HG02973 (cell line): ENCODE measurements at regions not wholly inside any gene's neighbourhood (a gene's known extent, or its start where the extent isn't known, plus 50 kb on each side); places are given as distances from the start of the nearest gene placed in this dataset.
"Not testable (repeated sequence)": the region's sequence is repeated elsewhere in the genome, so short reads cannot be mapped to it uniquely, and the experiment has no call there.

Source experiments
- ATAC-seq: cut with Tn5 transposase; IDR thresholded peaks from one replicate; pipeline ENCODE4 v1.9.1; 2021; ENCODE audit warnings: moderate library complexity; ENCODE audit not compliant: unreplicated experiment

GRCh38 chr9:29422438-29422837 lies 1849.2 kb upstream of the C9orf72 start:
- ATAC-seq: no peak

GRCh38 chr9:29432191-29432590 lies 1858.9 kb upstream of the C9orf72 start:
- ATAC-seq: no peak

GRCh38 chr9:29432656-29433055 lies 1859.4 kb upstream of the C9orf72 start:
- not testable (repeated sequence) for ATAC-seq

- no peak for ATAC-seq
Measured at GRCh38 chr9:29435368-29435767, 1862.1 kb upstream of the C9orf72 start.

- no peak for ATAC-seq
Measured at GRCh38 chr9:29437526-29437925, 1864.2 kb upstream of the C9orf72 start.

GRCh38 chr9:29439961-29440360 lies 1866.7 kb upstream of the C9orf72 start:
- ATAC-seq: no peak

- ATAC-seq: no peak
Measured at GRCh38 chr9:29440449-29440848, 1867.2 kb upstream of the C9orf72 start.

- ATAC-seq: no peak
Measured at GRCh38 chr9:29445751-29446150, 1872.5 kb upstream of the C9orf72 start.

- ATAC-seq: no peak
Measured at GRCh38 chr9:29449306-29449705, 1876.0 kb upstream of the C9orf72 start.

- ATAC-seq: not testable (repeated sequence)
Measured at GRCh38 chr9:29450343-29450875, 1877.1 kb upstream of the C9orf72 start.

GRCh38 chr9:29456940-29457339 lies 1883.7 kb upstream of the C9orf72 start:
- ATAC-seq: no peak

GRCh38 chr9:29475471-29475870 lies 1902.2 kb upstream of the C9orf72 start:
- no peak for ATAC-seq

- ATAC-seq: no peak
Measured at GRCh38 chr9:29511680-29512079, 1938.4 kb upstream of the C9orf72 start.

- no peak for ATAC-seq
Measured at GRCh38 chr9:29514336-29514735, 1941.1 kb upstream of the C9orf72 start.

- ATAC-seq: no peak
Measured at GRCh38 chr9:29514862-29515261, 1941.6 kb upstream of the C9orf72 start.

- ATAC-seq: no peak
Measured at GRCh38 chr9:29548436-29548835, 1975.2 kb upstream of the C9orf72 start.

- ATAC-seq: no peak
Measured at GRCh38 chr9:29555502-29555901, 1982.2 kb upstream of the C9orf72 start.

- ATAC-seq: no peak
Measured at GRCh38 chr9:29556317-29556716, 1983.0 kb upstream of the C9orf72 start.

- ATAC-seq: no peak
Measured at GRCh38 chr9:29556746-29557145, 1983.5 kb upstream of the C9orf72 start.

- ATAC-seq: no peak
Measured at GRCh38 chr9:29564564-29564963, 1991.3 kb upstream of the C9orf72 start.

GRCh38 chr9:29575219-29575618 lies 2001.9 kb upstream of the C9orf72 start:
- ATAC-seq: no peak

GRCh38 chr9:29588361-29588760 lies 2015.1 kb upstream of the C9orf72 start:
- no peak for ATAC-seq

- ATAC-seq: no peak
Measured at GRCh38 chr9:29609282-29609681, 2036.0 kb upstream of the C9orf72 start.
